Eye (tissue), 1 donor: ENCODE measurements at regions not wholly inside any gene's neighbourhood (a gene's known extent, or its start where the extent isn't known, plus 50 kb on each side); places are given as distances from the start of the nearest gene placed in this dataset.

Experiments
- DNase-seq: peaks from one replicate; pipeline ENCODE4 v3.0.0-alpha.2; 2015

DNA sequence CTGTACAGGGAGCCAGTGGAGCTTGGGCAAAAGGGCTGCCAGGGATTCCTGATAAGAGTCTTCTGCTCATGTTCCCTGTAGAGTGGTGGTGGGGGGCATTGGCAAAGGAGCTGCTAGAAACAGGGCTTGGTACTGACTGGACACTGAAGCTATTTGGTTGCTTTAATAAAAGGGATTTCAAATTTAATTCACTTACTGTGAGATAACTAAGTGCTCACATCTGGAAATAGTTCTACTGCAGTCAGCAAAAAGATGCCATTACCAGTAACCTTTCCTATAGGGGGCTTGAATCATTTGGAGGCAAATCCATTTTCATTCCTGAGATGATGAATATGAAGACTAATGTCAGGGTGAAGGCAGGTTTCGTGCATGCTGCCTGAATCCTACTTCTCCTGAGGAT, 94.3 kb upstream of the DOCK10 start:
- DNase-seq: no peak

DNA sequence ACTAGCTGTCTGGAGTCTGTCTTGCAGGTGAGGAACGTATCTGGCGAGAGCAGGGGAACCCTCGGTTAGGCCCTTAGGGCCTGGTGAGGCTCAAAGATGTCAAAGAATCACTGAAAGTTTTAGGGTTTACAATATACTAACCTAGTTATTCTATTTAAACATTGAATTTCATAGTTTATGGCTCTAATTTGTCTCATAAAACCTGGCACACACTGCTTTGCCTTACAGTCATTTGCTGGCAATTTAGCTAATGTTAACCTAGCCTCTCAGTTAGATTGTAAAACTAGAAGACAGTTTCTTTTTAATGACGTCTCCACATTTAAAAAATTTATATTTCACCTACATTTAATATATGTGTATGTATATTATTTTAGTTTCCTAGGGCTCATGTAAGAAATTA, 89.6 kb upstream of the DOCK10 start:
- DNase-seq: no peak

DNA sequence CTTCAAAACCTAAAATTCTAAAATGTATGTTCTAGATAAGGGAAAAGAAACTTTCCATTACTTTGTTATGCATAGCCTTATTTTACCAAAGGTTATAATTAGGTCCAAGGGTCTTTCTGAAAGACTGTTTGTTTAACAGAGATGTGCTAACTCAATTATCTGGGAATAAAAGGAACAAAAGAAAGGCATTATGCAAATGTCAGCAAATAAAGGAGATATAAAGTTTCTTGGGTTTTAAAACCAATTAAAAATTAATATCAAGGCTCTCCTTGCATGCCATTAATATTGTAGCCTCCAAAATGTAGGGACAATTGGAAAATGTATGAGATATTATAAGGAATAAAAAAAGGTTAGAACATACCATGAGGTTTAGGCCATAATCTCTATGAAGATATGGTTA, 87.8 kb upstream of the DOCK10 start:
- DNase-seq: no peak

DNA sequence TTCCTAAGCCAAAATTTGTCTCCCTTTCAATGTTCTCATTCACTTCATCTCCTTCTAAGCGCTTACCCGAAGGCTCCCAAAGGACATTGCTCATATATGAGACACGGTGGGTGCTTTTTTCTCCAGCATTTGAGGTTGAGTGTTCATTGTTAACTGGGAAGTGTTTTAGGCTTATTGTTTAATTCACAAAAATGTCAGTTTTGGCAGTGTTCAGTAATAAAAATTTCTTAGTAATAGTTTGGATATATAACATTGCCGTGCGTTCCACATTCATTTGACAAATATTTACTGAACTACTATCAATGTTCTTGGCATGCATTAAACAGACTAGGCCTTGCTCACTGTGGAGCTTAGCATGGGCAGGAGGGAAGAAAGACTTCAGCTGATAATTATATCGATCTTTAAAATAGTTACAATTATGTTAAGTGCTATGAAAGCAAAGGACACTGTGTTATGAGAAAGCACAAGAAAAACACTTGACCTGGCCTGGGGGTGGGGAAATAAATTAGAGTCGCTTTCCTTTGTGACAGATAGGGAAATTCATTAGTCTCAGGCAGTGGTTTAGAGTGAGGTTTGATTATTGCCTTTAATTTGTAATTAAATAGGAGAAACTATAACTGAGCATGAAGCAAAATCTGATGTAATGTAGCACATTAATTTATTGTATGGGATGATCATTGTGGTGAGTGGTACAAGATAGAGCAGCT, 82.2 kb upstream of the DOCK10 start:
- no peak for DNase-seq

DNA sequence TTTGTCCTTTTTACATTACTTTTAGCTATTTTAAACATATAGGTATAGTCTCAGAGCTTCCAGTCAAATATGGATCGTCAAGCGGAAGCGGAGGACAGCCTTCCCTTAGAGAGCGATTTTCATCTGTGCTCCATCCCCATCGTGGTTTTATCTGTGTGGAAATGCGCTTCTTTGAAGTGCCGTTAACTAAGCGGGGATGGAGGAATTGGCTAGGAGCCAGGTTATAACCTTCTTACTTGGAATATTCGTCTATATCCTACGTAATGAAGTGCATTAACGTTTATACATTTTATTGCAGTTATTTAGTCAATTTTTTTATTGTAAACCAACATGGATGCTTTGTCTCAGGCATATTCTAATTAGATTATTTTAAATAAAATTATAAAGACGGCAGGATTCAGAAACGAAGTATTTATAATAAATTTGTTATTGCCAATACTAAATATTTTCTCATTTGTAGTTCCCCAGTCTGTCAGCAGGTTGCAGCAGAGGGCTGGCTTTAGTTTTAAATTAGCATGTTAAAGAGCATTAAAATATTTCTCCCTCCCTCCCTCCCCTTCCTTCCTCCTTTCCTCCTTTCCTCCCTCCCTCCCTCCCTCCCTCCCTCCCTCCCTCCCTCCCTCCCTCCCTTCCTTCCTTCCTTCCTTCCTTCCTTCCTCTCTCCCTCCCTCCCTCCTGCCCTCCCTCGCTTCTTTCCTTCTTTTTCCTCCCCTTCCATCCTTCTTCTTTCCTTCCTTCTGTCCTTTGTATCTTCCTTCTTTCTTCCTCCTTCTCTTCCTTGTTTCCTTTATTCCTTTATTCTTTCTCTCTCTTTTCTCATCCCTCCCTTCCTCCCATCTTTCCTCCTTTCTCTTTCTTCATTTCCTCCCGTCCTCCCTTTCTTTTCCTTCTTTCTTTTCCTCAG, 80.6 kb upstream of the DOCK10 start:
- DNase-seq: peak; percentile 54

DNA sequence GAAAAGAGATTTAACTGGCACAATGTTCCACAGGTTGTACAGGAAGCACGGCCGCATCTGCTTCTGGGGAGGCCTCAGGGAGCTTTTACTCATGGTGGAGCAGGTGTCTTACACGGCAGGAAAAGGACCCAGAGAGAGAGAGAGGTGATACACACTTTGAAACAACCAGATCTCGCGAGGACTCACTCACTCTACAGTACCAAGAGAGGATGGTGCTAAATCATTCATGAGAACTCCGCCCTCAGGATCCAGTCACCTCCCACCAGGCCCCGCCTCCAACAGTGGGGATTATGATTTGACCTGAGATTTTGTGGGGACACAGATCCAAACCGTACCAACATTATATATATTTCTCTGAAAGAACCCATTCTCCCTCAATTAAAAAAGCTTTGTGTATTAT, 79.7 kb upstream of the DOCK10 start:
- no peak for DNase-seq

DNA sequence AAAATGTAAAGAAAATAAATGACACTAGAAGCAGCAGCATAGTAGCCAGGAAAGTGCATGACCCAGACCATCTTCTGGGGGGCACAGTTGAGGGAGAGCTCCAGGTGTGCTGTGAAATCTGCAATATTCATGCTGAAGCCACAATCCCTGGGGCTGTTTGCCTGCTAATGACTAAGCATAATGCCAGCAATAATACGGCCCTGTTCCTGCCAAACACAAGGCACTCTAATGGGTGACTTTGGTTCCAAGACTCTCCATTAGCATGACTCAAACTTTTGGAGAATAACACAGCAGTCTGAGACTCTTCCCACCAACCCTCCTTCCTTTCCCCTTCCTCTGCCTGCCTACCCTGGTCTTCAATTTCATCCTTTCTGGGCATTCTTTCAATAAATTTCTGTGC, 77.9 kb upstream of the DOCK10 start:
- no peak for DNase-seq

DNA sequence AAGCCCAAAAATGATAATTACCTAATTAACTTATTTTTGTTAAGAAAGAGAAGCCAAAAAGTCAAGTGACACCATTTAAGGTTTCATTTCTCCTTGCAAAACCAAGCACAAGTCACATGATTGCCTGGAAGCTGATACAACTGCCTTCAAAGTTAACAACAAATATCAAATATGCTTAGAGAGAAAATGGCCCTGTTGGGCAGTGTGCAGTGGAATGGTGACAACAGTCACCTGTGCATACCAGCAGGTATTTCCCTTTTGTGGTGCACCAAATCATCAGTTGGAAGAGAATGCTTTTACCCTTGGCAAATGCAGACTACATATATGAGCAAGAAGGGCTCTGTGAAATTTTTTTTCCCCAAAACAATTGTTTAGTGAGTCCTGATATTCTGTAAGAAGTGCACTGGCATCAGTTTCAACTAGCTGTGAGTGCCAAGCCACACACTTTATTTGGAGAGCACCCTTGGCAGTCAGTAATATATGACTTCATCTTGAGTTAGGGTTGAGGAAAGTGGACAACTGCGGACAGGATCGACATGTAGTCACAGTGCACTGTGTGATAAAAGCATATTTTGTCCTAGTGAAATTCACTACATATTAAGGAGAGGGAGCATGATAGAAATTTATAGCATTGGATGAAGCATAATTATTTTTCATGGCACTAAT, 74.9 kb upstream of the DOCK10 start:
- DNase-seq: no peak

DNA sequence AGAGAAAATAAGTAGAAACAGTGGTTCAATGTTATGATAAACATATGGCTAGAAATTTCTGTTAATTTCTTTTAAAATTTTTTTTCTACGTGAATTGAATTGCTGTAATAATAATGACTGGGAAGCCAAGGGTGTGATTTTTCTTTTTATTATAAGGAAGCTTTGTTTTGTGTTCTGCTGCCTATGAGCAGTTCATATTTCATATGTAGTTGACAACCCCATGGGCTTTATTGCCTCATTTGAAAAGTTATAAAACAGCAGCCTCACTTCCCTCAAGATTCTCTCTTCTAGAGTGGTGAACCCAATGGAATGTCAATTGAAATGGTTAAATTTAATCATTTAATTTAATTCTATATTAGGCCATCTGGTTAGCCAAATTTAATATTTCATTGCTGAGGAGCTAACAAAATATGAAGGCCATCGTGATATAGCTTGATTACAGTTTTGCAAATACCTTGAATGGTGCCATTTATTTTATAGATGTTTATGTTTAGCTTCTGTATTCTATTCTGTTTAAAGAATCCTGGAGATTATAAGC, 72.6 kb upstream of the DOCK10 start:
- DNase-seq: no peak

DNA sequence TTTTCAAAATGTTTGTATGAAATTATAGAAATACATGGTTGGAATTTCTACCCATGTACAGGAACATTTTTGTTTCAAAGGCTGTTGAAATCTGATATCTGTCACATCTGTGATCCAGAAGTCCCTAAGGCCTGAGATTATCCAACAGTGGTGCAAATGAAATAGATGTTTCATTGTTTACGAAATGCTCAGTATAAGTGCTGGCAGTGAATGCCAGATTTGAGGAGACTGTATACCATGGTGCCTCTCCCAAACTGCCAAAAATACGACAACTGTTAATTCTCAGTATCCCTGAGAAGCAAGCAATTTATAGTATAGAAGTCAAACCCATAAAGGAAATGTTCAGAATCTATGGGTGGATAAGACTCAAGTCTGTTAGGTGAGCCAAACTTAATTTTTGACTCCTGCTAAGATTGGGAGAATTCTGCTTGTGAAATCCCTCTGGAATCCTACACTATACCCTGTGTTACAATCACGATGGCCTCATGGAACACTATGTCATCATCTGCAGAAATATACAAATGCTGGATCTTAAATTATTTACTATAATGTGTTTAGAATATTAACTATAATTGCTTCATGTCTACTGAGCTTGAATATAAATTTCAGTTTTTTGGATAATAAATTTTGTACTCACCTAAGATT, 71.2 kb upstream of the DOCK10 start:
- DNase-seq: peak; percentile 38

DNA sequence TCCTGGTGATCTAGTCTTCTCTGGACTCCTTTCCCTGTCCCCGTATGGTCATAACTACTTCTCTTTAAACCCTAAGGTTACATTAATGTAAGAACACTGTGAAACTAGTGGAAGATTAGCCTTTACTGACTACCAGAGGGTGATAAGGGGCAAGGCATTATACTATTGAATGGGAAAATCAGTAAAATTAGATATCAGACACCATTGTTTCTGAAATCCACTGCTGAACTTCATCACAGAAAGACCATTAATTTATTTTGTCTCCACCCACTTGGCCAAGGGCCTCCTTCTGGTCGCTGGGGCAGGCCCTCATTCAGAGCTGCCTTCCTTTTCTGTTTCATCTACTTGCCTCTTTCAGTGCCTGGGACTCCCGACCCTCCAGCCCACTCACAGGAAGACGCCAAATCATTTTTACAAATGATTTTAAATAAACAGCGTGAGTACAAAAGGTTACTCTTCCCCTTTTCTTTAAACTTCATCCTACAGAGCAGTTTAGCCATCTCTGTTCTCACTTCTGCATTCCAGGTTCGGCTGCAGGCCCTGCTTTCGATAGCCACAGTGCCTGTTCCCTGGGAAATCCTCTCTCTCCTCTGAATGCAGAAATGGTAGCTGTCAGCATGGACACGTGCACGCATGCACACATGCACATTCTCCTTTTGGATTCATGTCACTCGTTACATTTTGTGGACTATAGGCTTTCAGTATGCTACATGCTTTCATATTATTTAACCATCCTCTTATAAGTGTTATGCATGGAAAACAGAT, 70.3 kb upstream of the DOCK10 start:
- no peak for DNase-seq

DNA sequence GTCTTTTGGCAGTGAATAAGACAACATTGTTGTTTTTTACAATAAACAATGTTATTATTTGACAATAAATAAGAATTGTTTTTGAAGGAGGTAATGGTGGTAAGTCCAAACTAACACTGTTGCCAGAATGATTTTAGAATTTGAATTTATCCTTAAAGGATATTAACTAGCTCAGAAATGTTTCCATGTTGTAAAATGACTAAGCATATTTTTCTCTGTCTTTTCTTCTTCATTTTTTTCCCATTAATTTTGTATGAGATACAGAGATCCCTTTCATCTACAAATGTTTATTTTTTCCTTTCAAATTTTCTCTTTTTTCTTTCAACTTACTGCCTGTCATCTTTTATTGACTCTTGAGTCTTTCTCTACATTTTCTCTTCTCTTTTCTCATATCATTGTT, 66.5 kb upstream of the DOCK10 start:
- no peak for DNase-seq

DNA sequence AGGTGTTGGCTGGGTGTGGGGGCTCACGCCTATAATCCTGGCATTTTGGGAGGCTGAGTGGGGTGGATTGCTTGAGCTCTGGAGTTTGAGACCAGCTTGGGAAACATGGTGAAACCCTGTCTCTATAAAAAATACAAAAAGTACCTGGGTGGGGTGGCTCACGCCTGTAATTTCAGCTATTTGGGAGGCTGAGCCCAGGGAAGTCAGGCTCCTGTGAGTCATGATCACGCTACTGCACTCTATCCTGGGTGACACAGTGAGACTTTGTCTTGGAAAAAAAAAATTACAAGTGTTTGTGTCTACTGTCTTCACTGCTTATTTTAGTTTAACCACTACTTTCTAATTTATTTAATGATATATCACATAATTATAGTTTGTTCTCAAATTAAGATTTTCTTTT, 62.7 kb upstream of the DOCK10 start:
- no peak for DNase-seq

DNA sequence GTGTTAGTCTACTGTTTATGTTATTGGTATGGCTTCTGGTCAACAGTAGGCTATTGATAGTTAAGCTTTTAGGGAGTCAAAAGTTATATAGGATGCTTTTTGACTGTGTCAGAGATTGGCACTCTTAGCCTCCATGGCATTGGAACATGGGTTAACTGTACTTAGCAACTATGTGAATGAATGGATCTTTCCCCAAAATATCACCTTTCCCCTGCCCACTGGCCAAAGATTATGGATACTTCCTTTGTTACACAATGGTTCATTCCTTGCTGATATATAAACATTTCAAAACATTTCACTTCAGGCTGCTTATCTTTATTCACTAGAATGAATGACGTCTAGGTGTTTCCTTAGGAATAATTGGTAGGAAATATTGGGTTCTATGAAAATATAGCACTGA, 62.1 kb upstream of the DOCK10 start:
- DNase-seq: no peak

DNA sequence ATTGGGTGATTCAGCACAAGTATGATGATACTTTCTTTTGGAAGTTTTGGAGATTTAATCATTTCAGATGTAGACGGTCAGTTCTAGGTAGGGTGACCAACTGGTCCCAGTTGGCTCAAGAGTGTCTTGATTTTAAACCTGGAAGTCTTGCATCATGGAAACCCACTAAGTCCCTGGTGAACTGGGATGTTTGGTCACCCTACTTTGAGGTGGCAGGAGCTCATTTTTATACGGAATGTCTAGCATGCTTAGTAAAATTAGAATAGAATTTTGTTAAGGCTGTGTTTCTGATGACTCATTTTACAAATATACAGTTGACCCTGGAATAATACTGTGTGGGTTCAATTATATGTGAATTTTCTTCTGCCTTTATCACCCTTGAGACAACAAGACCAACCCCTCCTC, 61.5 kb upstream of the DOCK10 start:
- no peak for DNase-seq

DNA sequence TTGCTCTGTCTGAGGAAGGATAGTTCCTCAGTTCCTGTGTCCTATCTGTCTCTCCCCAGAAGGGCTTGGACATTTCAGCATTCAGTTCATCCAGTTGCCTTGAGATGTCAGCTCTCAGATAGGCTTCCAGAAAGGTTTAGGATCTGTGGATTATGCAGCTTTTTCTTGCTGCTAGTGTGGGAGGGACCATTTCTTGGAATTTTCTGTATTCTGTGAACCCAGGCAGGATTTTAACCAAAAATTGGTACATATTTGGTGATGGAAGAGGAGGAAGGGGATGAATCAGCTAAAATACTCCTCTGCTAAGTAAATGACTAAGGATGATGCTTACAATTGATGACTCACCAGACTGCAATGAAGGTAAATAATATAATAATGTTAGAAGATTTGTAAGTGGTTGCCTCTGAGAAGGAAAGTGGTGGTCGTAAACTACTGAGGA, 58.6 kb upstream of the DOCK10 start:
- no peak for DNase-seq

DNA sequence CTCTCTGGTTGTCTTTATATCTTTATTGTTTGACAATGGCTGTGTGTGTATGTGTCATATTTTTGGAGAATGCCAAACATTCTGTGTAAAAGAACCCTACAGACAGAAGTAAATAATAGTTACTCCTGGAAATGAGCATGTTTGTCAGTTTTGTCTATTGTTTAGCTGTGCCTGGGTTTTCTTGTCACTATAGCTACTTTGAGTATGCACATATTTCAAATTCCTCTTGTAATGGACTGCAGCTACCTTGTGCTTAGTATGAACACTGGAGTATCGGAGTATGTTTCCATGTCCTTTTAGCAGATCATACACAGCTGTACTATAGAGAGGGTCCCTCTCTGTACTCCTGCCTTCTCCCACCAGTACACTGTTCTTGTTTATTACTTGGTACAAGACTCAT, 58.0 kb upstream of the DOCK10 start:
- no peak for DNase-seq

DNA sequence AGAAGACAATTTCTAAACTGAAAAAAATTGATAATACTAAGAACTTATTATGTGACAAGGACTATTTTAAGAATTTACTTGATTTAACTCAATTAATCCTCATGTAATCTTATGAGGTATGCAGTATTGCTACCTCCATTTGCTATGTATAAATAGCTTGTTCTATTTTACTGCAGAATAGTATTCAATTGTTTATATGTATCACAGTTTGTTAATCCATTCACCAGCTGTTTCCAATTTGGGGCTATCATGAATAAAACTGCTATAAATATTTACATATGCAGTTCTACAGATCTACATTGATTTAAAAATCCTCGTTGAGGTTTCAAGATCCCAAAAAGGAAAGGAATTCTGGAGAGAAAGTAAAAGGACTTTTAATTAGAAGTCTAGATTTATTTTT, 54.8 kb upstream of the DOCK10 start:
- no peak for DNase-seq
